ENCODE measurements at regions not wholly inside any gene's neighbourhood (a gene's known extent, or its start where the extent isn't known, plus 50 kb on each side); places are given as distances from the start of the nearest gene placed in this dataset.

DNA sequence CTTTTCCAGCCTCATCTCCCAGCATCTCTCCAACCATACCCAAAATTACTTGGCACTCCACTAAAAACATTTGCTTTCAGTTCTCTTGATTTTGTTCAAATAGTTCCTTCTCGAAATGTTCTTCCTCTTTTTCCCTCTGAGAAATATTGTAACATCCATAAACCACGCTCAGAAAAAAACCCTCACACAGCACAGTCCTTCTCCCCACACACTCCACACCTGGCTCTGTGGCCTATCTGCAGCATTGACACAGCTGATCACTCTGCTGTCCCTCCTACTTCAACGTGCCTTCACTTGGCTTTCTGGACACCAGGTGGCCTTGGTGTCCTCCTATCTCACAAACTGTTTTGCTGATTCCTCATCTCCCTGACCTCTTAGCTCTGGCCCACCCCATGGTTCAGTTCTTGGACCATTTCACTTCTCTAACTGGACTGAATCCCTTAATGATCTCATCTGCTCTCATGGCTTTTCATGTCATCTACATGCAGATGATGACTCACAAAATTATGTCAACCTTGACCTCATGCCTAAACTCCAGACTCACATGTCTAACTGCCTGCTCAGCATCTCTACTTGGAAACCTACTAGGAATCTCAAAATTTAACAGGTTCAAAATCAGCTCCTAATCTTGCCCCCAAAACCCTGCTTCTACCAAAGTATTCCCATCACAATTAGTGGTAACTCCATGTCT lies 93.3 kb downstream of the TRIM42 start:
- Histone ChIP-seq H3K4me1 (ENCODE audit: insufficient read depth, low read length) (no peaks in the 10 kb centered on the region), H2AFZ (ENCODE audit: low read length) (no peak overlapping the region), H3K79me2 (ENCODE audit: insufficient read depth, low read length) (no peaks in the 10 kb centered on the region), H3K9ac (ENCODE audit: insufficient read depth, low read depth, low read length) (no peak overlapping the region), H3K9me3 (ENCODE audit: low read length) (no peaks in the 10 kb centered on the region), H4K20me1 (ENCODE audit: insufficient read depth, low read length) (no peaks in the 10 kb centered on the region), H3K4me2 (ENCODE audit: low read depth, low read length) (no peak overlapping the region), H3K27me3 (ENCODE audit: control insufficient read depth in 1 of 2, insufficient read depth in 2 of 2, low read length in 2 of 2) (no peaks in the 10 kb centered on the region), H3K4me3 (replicated peaks in 1 of 3; ENCODE audit: insufficient read depth in 1 of 3, low read depth in 2 of 3, low read length in 3 of 3) (no peak overlapping the region), H3K27ac (ENCODE audit: extremely low read length, insufficient read depth, low read length) (no peak overlapping the region), H3K36me3 (replicated peaks in 1 of 2; ENCODE audit: control insufficient read depth in 1 of 2, insufficient read depth in 2 of 2, low read length in 2 of 2) (no peaks in the 10 kb centered on the region)
- WGBS (ENCODE audit: low lambda C conversion rate) = 0% methylated on average over 3 of the region's 3 CpGs
- ATAC-seq (peak; percentile 64; the same call in 2 of the 3 replicates), DNase-seq (ENCODE audit: low spot score) (no peak), FAIRE-seq (no peak)
- TF ChIP-seq CREB1 (IDR thresholded peaks at IDR 0.05) (peak; percentile 32; the same call in 1 of the 2 replicates), CREB1 (CRISPR knock-in tag; IDR thresholded peaks at IDR 0.05) (no peak), MNT (IDR thresholded peaks at IDR 0.05) (peak; percentile 73), MAFF (IDR thresholded peaks at IDR 0.05; ENCODE audit: low read depth, low read length) (0 out of 2 replicates have a peak, but pooled peaks have one; percentile 28), STAG1 (CRISPR knock-in tag; IDR thresholded peaks at IDR 0.05) (0 out of 2 replicates have a peak, but pooled peaks have one; percentile 9), SMC3 (IDR thresholded peaks at IDR 0.05; ENCODE audit: low read length) (0 out of 2 replicates have a peak, but pooled peaks have one; percentile 9), SCMH1 (CRISPR knock-in tag; IDR thresholded peaks at IDR 0.05; ENCODE audit: borderline replicate concordance) (no peak), ZNF317 (CRISPR knock-in tag; IDR thresholded peaks at IDR 0.05) (peak; percentile 93)
- TF ChIP-seq, protein P1, sequence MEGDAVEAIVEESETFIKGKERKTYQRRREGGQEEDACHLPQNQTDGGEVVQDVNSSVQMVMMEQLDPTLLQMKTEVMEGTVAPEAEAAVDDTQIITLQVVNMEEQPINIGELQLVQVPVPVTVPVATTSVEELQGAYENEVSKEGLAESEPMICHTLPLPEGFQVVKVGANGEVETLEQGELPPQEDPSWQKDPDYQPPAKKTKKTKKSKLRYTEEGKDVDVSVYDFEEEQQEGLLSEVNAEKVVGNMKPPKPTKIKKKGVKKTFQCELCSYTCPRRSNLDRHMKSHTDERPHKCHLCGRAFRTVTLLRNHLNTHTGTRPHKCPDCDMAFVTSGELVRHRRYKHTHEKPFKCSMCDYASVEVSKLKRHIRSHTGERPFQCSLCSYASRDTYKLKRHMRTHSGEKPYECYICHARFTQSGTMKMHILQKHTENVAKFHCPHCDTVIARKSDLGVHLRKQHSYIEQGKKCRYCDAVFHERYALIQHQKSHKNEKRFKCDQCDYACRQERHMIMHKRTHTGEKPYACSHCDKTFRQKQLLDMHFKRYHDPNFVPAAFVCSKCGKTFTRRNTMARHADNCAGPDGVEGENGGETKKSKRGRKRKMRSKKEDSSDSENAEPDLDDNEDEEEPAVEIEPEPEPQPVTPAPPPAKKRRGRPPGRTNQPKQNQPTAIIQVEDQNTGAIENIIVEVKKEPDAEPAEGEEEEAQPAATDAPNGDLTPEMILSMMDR (CRISPR knock-in tag; IDR thresholded peaks at IDR 0.05) = peak; percentile 44
- TF ChIP-seq, protein P2, sequence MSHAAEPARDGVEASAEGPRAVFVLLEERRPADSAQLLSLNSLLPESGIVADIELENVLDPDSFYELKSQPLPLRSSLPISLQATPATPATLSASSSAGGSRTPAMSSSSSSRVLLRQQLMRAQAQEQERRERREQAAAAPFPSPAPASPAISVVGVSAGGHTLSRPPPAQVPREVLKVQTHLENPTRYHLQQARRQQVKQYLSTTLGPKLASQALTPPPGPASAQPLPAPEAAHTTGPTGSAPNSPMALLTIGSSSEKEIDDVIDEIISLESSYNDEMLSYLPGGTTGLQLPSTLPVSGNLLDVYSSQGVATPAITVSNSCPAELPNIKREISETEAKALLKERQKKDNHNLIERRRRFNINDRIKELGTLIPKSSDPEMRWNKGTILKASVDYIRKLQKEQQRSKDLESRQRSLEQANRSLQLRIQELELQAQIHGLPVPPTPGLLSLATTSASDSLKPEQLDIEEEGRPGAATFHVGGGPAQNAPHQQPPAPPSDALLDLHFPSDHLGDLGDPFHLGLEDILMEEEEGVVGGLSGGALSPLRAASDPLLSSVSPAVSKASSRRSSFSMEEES (CRISPR knock-in tag; IDR thresholded peaks at IDR 0.05) = no peak
- in situ Hi-C loops (cut with HindIII; ENCODE audit: extremely low pct_ligation_motif_present, low pct_unique_long_range_greater_than_20kb) = no loop called here
- intact Hi-C loops (cut with micrococcal nuclease; ENCODE audit: unreplicated experiment) = no loop called here
- POLR2A ChIA-PET = no interaction called here
- CTCF ChIA-PET (ENCODE audit: low intra/inter-chr PET ratio, low total read pairs) = no interaction called here
- BruUV-seq (replicated peaks) = no TSS peak
